Activated effector memory CD4-positive, alpha-beta T cell treated with Interleukin-2 at 50 U/mL for 16 hours (primary cell): ENCODE measurements at regions not wholly inside any gene's neighbourhood (a gene's known extent, or its start where the extent isn't known, plus 50 kb on each side); places are given as distances from the start of the nearest gene placed in this dataset.
"Not testable (repeated sequence)": the region's sequence is repeated elsewhere in the genome, so short reads cannot be mapped to it uniquely, and the experiment has no call there.

Experiments
- DNase-seq: peaks from one replicate; pipeline ENCODE4 v3.0.0-alpha.2; 2020

GRCh38 chr21:6561168-6561567 lies 3960.2 kb upstream of the TPTE start:
- DNase-seq: not testable (repeated sequence)

GRCh38 chr21:6561578-6561977 lies 3959.8 kb upstream of the TPTE start:
- DNase-seq: not testable (repeated sequence)

- not testable (repeated sequence) for DNase-seq
Observed at GRCh38 chr21:6564543-6565166, 3956.7 kb upstream of the TPTE start.

GRCh38 chr21:6565190-6566094 lies 3955.9 kb upstream of the TPTE start:
- DNase-seq: not testable (repeated sequence)

GRCh38 chr21:6567542-6567941 lies 3953.8 kb upstream of the TPTE start:
- DNase-seq: not testable (repeated sequence)

- not testable (repeated sequence) for DNase-seq
Observed at GRCh38 chr21:6569152-6569551, 3952.2 kb upstream of the TPTE start.

- not testable (repeated sequence) for DNase-seq
Observed at GRCh38 chr21:6569587-6570392, 3951.6 kb upstream of the TPTE start.

- not testable (repeated sequence) for DNase-seq
Observed at GRCh38 chr21:6570700-6571368, 3950.5 kb upstream of the TPTE start.

- not testable (repeated sequence) for DNase-seq
Observed at GRCh38 chr21:6573576-6573975, 3947.8 kb upstream of the TPTE start.

GRCh38 chr21:6579801-6580200 lies 3941.6 kb upstream of the TPTE start:
- DNase-seq: not testable (repeated sequence)
